ENCODE measurements at regions not wholly inside any gene's neighbourhood (a gene's known extent, or its start where the extent isn't known, plus 50 kb on each side); places are given as distances from the start of the nearest gene placed in this dataset.

GRCh38 chr6:120918137-120918536 is 416.1 kb downstream of the TBC1D32 start:
- DNase-seq, result no peak

- no peak for DNase-seq
Observed at GRCh38 chr6:120916844-120917243, 417.4 kb downstream of the TBC1D32 start.

GRCh38 chr6:120913486-120913885 is 420.8 kb downstream of the TBC1D32 start:
- no peak for DNase-seq

- no peak for DNase-seq
Observed at GRCh38 chr6:120908767-120909166, 425.5 kb downstream of the TBC1D32 start.

DNA sequence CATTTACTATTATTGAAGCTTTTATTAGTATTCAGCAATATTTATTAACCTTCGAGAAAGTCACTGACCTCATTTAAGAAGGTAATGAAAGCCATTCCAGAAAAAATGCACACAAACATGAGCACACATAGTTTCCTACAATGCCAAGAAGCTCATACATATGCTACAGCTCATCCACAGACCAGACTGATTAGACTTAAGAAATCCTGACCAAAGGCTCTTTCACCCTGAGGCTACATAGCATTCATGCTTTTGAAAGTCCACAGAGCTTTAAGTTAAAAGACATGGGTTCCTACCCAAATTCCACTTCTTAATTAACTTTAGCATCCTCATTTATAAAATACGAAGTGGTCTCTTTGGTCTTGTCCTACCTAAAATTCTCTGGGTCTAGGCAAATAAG is 430.4 kb downstream of the TBC1D32 start:
- DNase-seq, result no peak

DNA sequence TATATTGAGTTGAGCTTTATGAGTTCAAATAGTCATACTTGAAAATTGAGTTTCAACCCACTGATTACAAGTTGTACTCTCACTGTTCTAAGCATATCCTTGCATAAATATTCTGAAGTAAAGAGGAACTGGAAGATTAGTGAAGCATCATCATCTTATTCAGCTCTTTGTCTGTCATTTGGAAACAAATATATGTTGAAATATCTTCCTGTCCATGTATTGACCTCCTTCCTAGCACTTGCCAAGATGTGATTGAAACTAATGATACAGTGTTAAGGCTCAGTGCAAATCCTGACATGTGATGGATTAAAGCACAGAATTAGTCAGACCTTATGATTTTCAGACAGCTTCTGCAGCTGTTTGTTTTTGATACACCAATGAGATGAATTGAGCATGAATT is 434.3 kb downstream of the TBC1D32 start:
- DNase-seq, result no peak

DNA sequence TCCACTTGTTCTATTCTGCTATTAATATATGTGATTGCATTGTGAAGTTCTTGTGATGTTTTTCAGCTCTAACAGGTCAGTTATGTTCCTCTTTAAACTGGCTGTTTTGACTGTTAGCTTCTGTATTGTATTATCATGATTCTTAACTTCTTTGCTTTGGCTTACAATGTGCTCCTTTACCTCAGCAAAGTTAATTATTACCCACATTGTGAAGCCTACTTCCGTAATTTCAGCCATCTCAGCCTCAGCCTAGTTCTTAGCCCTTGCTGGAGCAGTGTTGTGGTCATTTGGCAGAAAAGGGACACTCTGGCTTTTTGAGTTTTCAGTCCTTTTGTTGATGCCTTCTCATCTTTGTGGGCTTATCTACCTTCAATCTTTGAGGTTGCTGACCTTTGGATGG is 440.2 kb downstream of the TBC1D32 start:
- no peak for DNase-seq

DNA sequence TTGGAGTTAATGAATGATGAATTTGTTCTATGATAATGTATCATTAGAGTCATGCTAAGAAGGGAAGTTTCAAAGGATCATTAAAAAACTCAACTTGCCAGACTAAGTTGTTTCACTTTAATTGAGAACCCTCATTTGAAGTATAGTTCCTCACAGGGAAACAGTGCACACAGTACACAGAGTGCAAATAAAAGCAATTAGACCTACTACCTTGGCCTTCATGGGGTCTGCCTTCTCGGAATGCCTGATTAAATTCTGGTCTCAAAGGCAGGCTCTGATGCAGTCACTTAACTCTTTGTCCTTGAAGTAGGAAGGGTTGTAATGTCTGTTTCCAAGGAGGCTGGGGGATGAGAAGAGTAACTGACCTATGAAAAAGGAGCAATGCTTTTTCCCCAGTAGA is 457.3 kb downstream of the TBC1D32 start:
- DNase-seq, result no peak

DNA sequence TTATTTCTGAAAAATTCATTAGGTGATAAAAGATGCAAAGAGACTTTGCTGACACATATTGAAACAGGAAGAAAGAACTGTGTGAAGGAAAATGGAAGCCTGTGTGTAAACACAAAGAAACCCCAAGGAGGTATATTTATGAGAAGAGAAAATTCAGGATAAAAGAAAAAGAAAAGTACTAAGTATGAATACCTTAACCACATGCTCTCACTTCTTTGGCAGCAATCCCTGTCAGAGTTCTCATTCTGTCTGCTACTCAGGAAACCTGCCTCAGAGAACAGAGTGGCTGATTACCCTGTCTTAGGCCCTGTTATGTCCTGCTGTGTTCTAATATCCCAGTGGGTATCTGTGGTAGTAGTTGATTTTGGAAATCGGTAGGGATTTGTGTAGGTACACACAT is 457.9 kb downstream of the TBC1D32 start:
- no peak for DNase-seq

DNA sequence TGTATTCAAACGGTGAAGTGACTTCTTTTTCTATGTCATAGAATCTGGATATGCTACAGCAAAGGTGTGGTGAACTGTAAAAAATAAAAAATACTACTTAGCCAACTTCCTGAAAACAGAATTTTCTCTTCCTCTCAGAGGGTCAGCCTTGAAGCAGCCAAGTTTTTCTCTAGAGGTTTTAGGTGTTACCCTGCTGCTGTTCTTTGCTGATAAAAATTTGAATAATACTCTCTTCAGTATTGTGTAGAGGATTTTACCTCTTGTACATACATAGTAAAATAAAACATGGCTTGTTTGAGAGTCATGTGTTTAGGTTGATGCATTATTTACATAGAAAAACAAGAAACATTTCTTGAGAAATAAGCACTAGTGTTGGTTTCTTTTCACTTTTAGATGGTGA is 458.4 kb downstream of the TBC1D32 start:
- DNase-seq, result no peak

DNA sequence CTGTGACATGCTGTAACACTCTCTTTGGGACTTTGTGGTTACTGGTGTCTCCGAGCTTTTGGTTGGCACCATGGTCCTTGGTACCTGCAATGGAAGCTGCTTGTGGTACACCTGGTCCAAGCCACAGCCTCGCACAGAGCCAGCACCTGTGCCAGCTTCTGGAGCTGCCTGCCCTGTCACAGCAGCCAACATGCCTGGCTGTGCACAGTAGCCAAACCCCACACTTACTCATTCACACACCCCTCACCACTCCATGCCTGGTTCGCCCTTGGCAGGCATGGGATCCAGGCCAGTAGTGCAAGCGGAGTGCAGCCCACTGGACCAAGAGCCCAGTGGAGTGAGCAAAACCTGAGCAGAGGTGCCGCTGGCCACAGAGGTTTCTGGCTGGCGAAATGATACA is 459.9 kb downstream of the TBC1D32 start:
- no peak for DNase-seq

DNA sequence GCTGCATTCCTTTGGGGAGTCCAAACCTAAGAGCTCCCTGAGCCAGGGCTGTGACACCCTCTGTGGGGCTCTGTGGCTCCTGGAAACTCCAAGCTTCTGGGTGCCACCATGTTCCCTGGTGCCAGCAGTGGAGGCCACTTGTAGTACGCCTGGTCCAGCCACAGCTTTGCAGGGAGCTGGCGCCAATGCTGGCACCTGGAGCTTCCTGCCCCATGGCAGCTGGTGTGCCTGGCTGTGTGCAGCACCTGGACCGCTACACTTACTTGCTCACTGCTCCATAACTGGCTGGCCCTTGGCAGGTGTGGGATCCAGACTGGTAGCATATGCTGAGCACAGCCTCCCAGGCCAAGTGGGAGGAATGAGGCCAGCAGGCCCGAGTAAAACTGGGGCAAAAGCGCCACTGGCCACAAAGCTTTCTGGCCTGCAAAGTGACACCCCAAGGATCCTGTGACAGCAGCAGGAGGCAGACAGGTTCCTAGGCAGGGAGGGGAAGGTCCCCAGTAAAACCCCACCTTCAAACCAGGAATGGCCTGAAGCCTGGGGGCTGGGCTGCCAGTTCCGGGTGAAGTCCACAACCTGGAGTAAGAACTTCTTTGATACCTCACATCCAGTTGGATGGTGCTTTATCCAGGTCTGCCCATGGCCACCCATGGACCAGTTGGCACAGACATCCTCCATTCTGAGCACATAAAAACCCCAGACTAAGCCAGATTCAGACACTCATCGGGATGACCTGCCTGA is 461.0 kb downstream of the TBC1D32 start:
- DNase-seq, result no peak

DNA sequence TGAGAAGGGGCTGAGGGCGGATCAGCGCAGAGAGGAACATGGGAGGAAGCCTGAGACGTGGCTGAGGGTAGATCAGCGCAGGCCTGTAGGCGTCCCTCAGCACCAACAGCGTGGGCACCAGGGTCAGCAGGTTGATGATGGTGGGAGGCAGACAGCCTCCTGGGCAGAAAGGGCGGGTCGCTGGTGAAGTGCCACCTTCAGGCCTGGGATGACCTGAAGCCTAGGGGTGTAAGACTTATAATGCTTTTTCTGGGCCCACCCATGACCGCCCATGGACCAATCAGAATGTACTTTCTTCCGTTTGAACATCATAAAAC is 462.1 kb downstream of the TBC1D32 start:
- DNase-seq, result no peak

DNA sequence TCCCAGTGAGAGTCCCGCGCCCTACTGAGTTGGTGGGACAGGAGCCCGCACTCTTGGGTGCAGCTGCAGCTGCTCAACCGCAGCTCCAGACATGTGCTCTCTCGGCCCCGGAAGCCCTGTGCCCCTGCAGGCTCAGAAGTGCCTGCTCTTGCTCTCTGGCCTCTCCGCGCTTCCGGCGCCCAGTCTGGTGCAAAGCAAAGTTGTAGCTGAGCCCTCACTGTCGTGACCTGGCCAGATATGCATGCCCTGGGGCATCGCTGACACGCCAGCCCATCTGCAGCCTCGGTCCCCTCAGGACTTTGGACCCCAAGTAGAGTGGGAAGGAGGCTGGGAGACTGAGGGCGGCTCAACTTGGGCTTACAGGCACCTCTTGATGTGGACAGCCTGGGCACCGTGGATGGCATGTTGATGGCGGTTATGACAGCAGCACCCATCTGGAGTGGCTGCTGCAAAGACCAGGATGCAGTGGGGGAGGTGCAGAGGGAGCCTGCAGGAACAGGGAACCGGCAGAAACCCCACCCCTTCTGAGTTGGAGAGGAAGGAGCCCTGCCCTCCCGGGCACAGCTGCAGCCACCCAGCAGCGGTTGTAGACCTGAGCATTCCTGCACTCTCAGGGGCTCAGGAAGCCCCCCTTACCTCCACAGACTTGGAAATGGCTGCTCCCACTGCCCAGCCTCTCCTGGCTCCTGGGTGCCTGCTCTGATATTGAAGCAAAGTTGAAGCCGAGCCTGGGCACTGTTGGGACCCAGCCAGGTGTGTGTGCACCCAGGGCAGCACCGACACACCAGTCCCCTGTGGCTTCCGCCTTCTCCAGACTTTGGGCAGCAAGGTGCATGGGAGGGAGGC is 462.6 kb downstream of the TBC1D32 start:
- no peak for DNase-seq

- DNase-seq, result no peak
Observed at GRCh38 chr6:120869397-120869796, 464.9 kb downstream of the TBC1D32 start.

- DNase-seq, result no peak
Observed at GRCh38 chr6:120857422-120857821, 476.9 kb downstream of the TBC1D32 start.

DNA sequence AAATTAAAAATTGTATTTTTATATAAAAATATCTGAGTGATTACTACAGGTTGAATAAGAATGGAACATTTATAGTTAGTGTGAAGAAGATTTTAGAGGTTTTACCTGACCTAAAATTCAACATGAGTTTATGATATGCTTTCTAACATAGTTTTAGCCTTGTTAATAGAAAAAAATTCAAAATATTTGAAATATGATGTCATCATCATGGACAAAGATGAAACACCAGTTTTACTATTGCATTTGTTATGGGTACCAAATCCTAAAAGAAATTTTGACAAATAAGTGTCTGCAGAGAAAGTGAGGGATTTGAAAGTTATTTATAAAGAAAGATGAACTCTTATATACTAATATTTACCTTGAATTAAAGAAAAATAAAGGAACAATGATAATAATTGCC is 479.7 kb downstream of the TBC1D32 start:
- no peak for DNase-seq

- DNase-seq, result no peak
Observed at GRCh38 chr6:120853489-120853888, 480.8 kb downstream of the TBC1D32 start.

DNA sequence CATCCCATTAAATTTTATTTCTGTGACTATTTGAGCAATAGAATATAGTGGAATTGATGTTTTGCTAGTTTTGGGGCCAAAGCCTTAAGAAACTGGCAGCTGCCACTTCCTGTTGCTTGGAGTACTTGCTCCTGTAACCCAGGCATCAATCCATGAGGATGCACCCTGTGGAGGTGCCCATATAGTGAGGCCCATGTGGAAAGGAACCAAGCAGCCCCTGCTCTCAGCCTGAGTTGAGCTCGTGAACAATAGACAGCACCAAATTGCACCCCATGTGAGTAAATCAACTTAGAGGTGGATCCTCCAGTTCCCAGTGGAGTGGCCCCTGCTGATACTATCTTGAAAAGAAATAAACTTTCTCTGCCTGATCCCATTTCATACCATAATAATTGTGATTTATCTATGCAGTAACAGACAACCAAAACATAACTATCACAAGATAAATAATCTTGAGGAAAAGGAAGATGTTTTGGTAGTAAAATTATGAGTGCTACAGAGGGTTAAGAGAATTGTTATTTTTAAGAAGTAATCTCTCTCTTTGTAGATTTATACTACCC is 481.9 kb downstream of the TBC1D32 start:
- no peak for DNase-seq

GRCh38 chr6:120826253-120826652 is 508.0 kb downstream of the TBC1D32 start:
- DNase-seq, result no peak

GRCh38 chr6:120816794-120817193 is 517.5 kb downstream of the TBC1D32 start:
- no peak for DNase-seq

DNA sequence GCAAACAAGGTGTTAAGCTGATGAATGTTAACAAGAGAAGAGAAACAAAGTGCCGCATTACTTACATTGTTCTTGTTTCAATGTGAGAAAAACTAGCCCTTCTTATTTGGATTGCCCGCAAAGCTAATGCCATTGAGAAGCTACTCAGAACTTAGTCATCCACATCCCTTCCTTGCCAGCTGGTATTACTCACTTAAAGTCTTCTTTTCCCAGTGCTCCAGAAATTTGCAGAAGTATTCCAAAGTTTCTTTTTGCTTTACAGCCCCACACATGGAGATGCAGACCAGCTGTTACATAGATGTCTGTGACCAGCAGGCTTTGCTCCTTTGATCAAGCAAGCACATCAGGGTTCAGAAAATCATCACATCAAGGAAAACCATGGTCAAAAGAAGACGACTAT is 529.0 kb downstream of the TBC1D32 start:
- no peak for DNase-seq

GRCh38 chr6:120804612-120805011 is 529.7 kb downstream of the TBC1D32 start:
- no peak for DNase-seq

- DNase-seq, result no peak
Observed at GRCh38 chr6:120786682-120787081, 547.6 kb downstream of the TBC1D32 start.
